Osteocyte (in vitro differentiated cells): ENCODE measurements at regions not wholly inside any gene's neighbourhood (a gene's known extent, or its start where the extent isn't known, plus 50 kb on each side); places are given as distances from the start of the nearest gene placed in this dataset.

Source experiments
- DNase-seq: peaks from one replicate; pipeline ENCODE4 v3.0.0; 2021; ENCODE audit warnings: mixed read lengths; ENCODE audit not compliant: unreplicated experiment; ENCODE audit errors: extremely low spot score
- H3K27ac Mint-ChIP-seq: one replicate; pipeline ENCODE4 v1.8.0; 2021; ENCODE audit warnings: mild to moderate bottlenecking, mixed read lengths; ENCODE audit not compliant: unreplicated experiment
- H3K27me3 Mint-ChIP-seq: one replicate; pipeline ENCODE4 v1.8.0; 2021; ENCODE audit warnings: mixed read lengths; ENCODE audit not compliant: unreplicated experiment
- H3K36me3 Mint-ChIP-seq: one replicate; pipeline ENCODE4 v1.8.0; 2021; ENCODE audit warnings: mixed read lengths; ENCODE audit not compliant: unreplicated experiment
- H3K4me1 Mint-ChIP-seq: one replicate; pipeline ENCODE4 v1.8.0; 2021; ENCODE audit warnings: mixed read lengths; ENCODE audit not compliant: unreplicated experiment
- H3K4me3 Mint-ChIP-seq: one replicate; pipeline ENCODE4 v1.8.0; 2021; ENCODE audit warnings: mild to moderate bottlenecking, moderate library complexity, mixed read lengths; ENCODE audit not compliant: unreplicated experiment
- H3K9me3 Mint-ChIP-seq: one replicate; pipeline ENCODE4 v1.8.0; 2021; ENCODE audit warnings: mixed read lengths; ENCODE audit not compliant: unreplicated experiment
- TF ChIP-seq, protein P1 (sequence below): fragments of 200-600 bp; sonication (generic); IDR thresholded peaks from 2 replicates; pipeline ENCODE4 v1.5.0; 2021; ENCODE audit warnings: antibody characterized with exemption, mild to moderate bottlenecking, moderate library complexity

DNA sequence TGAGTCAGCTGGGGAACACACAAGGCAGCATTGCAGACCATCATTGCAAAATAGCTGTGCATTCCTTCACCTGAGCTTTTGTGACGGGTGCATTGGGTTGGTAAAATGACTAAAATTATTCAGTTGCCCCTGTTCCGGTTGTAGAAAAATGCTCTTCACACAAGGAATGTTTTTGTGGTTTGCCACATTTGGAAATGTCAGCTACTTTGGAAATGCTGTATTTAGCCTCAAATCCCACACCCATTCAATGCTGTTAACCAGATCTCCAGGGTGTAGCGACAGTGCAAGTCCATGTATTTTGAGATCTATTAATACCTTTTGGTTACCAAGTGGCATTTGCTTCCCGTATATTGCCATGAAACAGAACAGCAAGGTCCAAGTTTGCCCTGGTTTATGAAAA, 201.2 kb downstream of the FOXA2 start:
- Mint-ChIP-seq H3K4me1 (no peaks in the 10 kb centered on the region), H3K36me3 (no peaks in the 10 kb centered on the region), H3K27me3 (no peaks in the 10 kb centered on the region), H3K4me3 (no peak overlapping the region), H3K9me3 (no peaks in the 10 kb centered on the region), H3K27ac (no peak overlapping the region)
- TF ChIP-seq, protein P1, sequence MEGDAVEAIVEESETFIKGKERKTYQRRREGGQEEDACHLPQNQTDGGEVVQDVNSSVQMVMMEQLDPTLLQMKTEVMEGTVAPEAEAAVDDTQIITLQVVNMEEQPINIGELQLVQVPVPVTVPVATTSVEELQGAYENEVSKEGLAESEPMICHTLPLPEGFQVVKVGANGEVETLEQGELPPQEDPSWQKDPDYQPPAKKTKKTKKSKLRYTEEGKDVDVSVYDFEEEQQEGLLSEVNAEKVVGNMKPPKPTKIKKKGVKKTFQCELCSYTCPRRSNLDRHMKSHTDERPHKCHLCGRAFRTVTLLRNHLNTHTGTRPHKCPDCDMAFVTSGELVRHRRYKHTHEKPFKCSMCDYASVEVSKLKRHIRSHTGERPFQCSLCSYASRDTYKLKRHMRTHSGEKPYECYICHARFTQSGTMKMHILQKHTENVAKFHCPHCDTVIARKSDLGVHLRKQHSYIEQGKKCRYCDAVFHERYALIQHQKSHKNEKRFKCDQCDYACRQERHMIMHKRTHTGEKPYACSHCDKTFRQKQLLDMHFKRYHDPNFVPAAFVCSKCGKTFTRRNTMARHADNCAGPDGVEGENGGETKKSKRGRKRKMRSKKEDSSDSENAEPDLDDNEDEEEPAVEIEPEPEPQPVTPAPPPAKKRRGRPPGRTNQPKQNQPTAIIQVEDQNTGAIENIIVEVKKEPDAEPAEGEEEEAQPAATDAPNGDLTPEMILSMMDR = no peak
- DNase-seq = no peak

DNA sequence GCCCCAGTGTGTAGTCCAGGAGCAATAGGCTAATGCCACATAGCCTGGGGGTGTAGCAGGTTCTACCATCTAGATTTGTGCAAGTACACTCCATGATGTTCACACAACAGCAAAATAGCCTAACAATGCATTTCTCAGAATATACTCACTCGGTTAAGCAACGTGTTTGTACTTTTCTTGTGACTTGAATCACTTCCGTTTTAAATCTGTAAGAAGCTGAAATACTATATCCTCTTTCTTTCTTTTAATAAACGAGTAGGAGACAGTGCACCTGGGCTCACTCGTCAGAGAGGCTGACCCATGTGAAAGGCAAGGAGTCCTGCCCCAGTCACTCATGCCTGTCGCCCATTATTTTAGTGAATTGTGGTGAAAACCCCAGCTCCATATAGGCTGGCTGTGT, 201.6 kb downstream of the FOXA2 start:
- Mint-ChIP-seq H3K27ac (no peak overlapping the region), H3K4me1 (no peaks in the 10 kb centered on the region), H3K27me3 (no peaks in the 10 kb centered on the region), H3K9me3 (no peaks in the 10 kb centered on the region), H3K4me3 (no peak overlapping the region), H3K36me3 (no peaks in the 10 kb centered on the region)
- TF ChIP-seq, protein P1 = no peak
- DNase-seq = no peak

DNA sequence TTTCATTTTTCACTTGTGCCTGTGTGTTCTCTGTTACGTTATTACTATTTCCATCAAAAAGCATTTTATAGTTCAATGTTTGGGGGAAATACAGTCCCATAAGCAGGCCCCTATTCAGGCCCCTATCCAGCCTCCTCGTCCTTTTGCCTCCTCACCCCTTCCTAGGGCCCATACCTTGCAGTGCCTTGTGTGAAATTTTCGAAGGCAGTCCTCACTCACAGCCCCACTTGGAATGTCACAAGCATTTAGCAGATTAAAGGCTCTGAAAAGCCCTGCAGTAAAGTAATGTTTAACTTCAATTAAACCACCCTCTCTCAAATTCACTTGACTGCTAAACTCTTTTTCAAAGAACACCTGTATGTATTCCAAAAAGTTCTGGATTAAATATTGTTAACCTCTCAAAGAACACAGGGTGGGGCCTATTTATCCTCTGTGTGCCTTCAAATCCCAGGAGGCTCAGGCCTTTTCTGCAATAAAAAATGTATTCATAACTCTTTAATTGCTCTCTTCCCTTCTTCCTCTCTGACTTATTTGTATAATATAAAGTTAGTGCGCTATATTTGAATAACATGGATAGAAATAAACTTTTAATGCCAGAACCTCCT, 202.5 kb downstream of the FOXA2 start:
- TF ChIP-seq, protein P1 = no peak
- H3K9me3 Mint-ChIP-seq = no peaks in the 10 kb centered on the region
- H3K4me3 Mint-ChIP-seq = no peak overlapping the region
- H3K27ac Mint-ChIP-seq = no peak overlapping the region
- H3K27me3 Mint-ChIP-seq = no peaks in the 10 kb centered on the region
- no peak for DNase-seq
- no peaks in the 10 kb centered on the region for H3K4me1 Mint-ChIP-seq
- H3K36me3 Mint-ChIP-seq = no peaks in the 10 kb centered on the region

- Mint-ChIP-seq H3K27me3 (no peaks in the 10 kb centered on the region), H3K4me1 (no peaks in the 10 kb centered on the region), H3K9me3 (no peaks in the 10 kb centered on the region), H3K27ac (no peak overlapping the region), H3K4me3 (no peak overlapping the region), H3K36me3 (no peaks in the 10 kb centered on the region)
- TF ChIP-seq, protein P1 = no peak
- DNase-seq = no peak
Measured at GRCh38 chr20:22379472-22379871, 204.9 kb downstream of the FOXA2 start.

- Mint-ChIP-seq H3K36me3 (no peaks in the 10 kb centered on the region), H3K4me3 (no peak overlapping the region), H3K27me3 (no peaks in the 10 kb centered on the region), H3K9me3 (no peaks in the 10 kb centered on the region), H3K27ac (no peak overlapping the region), H3K4me1 (no peaks in the 10 kb centered on the region)
- no peak for DNase-seq
- TF ChIP-seq, protein P1 = no peak
Measured at GRCh38 chr20:22374678-22375590, 209.4 kb downstream of the FOXA2 start.
